ENCODE measurements at regions not wholly inside any gene's neighbourhood (a gene's known extent, or its start where the extent isn't known, plus 50 kb on each side); places are given as distances from the start of the nearest gene placed in this dataset.

- DNase-seq (ENCODE audit: low spot score), result no peak
Observed at GRCh38 chr6:138695193-138695592, 78.4 kb upstream of the CCDC28A start.

- DNase-seq (ENCODE audit: low spot score), result no peak
Observed at GRCh38 chr6:138714493-138714892, 59.1 kb upstream of the CCDC28A start.

GRCh38 chr6:138716013-138716412, 57.6 kb upstream of the CCDC28A start:
- DNase-seq (ENCODE audit: low spot score), result no peak

GRCh38 chr6:138716971-138717665, 56.5 kb upstream of the CCDC28A start:
- DNase-seq (ENCODE audit: low spot score), result no peak

GRCh38 chr6:138719011-138719635, 54.4 kb upstream of the CCDC28A start:
- no peak for DNase-seq (ENCODE audit: low spot score)

GRCh38 chr6:138719744-138720143, 53.8 kb upstream of the CCDC28A start:
- no peak for DNase-seq (ENCODE audit: low spot score)

GRCh38 chr6:138722425-138723371, 50.9 kb upstream of the CCDC28A start:
- DNase-seq (ENCODE audit: low spot score), result no peak

Data from AG08396 (cell line).